NCI-H1694 treated with DMSO at 0.1 percent for 48 hours (cell line): ENCODE measurements at regions not wholly inside any gene's neighbourhood (a gene's known extent, or its start where the extent isn't known, plus 50 kb on each side); places are given as distances from the start of the nearest gene placed in this dataset.

Experiments used
- DNase-seq: peaks from one replicate; lab custom pipeline; 2025; lab: John Stamatoyannopoulos, UW

- DNase-seq: no peak
Measured at GRCh38 chr2:65731476-65731875, 299.1 kb upstream of the SPRED2 start.

GRCh38 chr2:65730186-65730585 is 297.8 kb upstream of the SPRED2 start:
- no peak for DNase-seq

- no peak for DNase-seq
Measured at GRCh38 chr2:65729246-65729645, 296.8 kb upstream of the SPRED2 start.

DNA sequence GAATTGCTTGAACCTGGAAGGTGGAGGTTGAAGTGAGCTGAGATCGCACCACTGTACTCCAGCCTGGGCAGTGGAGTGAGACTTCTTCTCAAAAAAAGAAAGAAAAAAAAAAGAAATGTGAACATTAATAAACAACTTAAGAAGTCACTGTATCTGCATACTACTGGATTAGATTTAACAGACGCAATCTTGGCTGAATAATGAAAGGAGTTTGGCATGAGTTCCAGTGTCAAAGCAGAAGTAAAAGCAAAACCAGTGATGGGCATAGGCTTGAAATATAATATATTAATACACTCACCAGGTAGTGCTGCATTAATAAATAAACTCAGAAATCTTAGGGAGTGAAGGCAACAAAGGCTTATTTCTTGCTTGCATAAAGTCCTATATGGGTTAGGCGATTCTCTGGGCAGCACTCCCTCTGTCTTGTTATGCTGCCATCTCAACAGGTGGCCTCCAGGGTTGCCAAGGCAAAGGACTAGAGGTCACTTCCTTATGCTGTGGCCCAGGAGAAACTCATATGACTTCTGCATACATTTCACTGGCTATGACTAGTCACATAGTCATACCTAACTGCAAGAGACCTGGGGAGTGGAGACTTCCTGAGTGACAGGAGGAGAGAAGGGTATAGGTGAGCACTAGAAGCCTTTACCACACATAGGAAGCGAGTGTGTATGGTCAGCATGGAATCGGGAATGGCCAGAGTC is 296.2 kb upstream of the SPRED2 start:
- no peak for DNase-seq

GRCh38 chr2:65727816-65728215 is 295.4 kb upstream of the SPRED2 start:
- DNase-seq: no peak

DNA sequence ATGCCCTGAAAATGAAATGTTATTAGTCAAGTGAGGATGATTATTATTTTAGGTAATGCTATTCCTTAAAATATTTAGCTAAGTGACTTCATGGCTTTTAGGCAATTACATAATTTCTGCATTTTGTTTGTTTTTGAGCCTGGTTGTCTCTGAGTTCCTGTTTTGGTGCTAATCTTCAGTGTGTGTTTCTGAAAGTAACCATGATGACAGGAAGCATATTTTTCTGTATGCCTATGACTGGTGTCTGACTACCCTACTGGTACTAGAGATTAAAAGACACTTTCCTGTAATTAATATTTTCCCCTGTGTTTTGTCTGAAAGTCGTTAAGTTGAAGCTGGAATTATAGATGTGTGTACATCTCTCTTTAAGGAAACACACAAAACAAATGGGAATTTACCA is 295.0 kb upstream of the SPRED2 start:
- no peak for DNase-seq

DNA sequence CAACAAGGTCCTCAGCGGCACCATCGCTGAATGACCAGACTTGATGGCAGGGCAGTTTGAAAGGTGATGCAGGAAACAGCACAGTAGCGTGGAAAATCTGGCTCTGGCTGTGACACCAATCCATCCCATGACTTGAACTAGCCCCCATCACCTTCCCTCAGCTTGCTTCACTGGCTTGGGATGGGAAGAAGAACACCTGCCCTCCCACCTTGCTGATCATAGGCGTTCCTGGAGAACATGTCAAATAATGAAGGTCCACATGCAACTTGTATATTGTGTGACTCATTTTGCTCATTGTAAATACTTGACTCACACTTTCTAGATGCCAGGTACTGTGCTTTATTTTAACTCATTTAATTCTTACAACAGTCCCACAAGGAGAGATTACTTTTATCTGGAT is 292.4 kb upstream of the SPRED2 start:
- no peak for DNase-seq

DNA sequence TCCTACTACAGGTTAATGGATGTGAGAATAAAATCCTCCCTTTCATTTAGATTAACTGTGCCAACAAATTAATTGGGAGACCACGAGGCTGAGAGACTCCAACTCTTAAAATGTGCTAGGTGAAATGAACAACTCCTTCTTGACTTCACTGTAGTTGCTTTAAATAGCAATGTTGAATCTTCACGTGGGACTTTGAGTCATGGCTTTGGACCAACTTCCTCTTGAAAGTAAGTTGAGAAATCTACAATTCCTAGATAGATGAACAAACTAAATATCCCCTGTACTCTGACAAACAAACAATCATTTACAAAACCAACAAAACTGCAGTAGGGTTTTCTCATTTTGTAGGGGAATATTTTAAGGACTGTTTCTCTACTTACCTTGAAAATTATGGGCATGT is 291.9 kb upstream of the SPRED2 start:
- DNase-seq: no peak

DNA sequence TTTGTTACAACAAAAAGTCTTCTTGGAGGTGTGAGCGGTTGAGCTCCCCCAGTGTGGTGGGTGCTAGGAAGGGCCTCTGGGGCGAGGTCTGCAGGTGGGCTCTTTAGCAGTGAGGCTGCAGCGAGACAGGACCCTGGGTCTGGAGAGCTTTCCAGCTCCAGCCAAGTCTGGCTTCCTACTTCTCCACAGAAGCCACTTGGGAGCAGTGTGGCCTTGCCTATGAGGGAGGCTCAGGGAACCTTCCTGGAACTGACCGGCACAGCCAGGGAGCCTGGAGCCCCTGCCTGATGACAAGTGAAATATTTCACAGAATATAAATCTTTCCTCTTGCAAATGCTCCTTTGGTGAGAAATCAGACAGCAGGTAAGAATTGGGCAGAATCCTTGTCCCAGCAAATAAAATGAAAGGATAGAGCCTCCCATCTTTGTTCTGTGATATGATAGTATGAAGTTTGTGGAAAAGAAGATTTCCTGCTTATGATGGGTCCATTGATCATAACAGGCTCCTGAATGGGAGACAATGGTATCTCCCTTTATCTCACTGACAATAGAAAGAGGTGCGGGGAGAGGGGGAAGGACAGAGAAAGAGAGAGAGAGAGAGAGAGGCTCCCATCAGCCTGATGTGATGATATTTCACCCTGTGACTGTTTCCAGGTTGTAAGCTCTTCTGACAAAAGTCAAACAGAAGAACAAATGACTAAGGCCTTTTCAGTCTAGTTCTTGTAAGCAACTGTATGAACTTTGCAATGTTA is 289.8 kb upstream of the SPRED2 start:
- no peak for DNase-seq

- no peak for DNase-seq
Measured at GRCh38 chr2:65716698-65717097, 284.3 kb upstream of the SPRED2 start.

- no peak for DNase-seq
Measured at GRCh38 chr2:65715323-65715722, 282.9 kb upstream of the SPRED2 start.

GRCh38 chr2:65714866-65715265 is 282.5 kb upstream of the SPRED2 start:
- DNase-seq: no peak

GRCh38 chr2:65711863-65712262 is 279.5 kb upstream of the SPRED2 start:
- no peak for DNase-seq

DNA sequence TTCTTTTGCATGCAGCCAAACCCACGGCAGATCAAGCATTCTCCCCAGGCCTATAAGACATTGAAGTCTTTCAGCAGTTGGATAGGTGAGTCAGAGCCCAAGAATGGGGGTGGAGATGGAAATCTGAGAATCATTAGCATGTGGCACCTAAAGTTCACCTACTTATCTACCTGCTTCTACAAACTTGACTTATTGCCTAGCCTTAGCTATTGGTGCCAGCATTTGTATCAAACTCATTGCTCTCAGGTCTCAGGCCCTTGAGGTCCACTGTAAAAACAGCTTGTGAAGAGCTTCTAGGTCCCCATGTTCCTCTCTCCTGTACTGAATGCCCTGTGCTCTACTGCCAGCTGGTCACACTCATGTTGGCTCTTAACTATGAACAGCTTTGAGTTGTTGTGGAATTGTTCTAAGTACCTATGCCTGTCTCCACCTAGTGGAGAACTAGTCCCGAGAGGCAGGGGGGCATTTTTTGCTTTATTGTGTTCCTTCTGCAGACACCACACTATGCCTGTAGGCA is 278.4 kb upstream of the SPRED2 start:
- peak; percentile 18 for DNase-seq

- DNase-seq: no peak
Measured at GRCh38 chr2:65710356-65710755, 278.0 kb upstream of the SPRED2 start.

- no peak for DNase-seq
Measured at GRCh38 chr2:65708086-65708485, 275.7 kb upstream of the SPRED2 start.

DNA sequence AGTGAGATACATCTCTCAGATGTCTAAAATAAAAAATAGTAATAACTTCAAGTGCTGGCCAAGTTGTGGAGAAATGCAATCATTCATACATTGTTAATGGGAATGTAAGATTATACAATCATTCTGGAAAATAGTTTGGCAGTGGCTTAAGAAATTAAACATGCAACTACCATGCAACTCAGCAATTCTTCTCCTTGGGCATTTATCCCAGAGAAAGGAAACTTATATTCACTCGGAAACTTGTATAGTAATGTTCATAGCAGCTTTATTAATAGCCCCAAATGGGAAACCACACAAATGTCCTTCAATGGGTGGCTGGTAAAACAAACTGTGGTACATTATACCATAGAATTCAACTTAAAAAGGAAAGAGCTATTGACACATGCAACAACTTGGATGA is 274.0 kb upstream of the SPRED2 start:
- no peak for DNase-seq

- DNase-seq: no peak
Measured at GRCh38 chr2:65701191-65701590, 268.8 kb upstream of the SPRED2 start.

DNA sequence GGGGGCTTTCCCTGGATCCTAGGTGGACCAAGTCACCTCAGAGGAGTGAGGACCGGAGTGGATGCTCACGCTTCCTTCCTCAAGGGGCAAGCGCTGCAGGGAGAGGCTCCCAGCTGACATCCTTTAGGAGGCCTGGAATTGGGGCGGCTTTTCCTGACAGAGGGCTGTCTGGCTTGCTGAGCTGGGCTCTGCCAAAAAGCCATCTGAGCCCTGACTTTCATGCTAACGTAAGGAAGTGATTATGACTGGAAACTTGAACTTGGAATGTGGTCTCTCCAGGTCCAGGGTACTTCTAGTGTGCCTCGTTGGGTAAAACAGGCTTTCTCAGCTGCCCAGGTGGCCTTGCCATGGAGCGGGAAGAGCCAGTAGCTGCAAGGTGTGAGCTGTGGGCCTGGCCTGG is 268.3 kb upstream of the SPRED2 start:
- DNase-seq: no peak

GRCh38 chr2:65700004-65700651 is 267.7 kb upstream of the SPRED2 start:
- DNase-seq: no peak

DNA sequence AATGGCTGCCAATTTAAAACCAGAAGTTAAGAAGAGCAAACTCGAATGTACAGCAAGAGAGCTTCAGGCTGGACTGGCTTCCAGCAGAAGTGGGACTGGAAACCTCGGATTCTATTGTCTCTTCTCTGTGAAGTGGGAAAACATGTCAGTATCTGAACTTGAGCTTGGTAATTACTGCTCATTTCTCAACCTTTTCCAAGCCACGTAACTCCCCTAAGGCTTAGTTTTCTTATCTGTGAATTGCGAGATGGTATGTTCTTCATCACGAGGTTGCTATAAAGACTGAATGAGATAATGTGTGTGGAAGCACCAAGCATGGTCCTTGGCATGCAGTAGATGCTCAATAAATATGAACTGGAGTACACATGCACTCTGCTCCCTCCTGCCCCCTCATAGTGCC is 259.4 kb upstream of the SPRED2 start:
- DNase-seq: no peak

DNA sequence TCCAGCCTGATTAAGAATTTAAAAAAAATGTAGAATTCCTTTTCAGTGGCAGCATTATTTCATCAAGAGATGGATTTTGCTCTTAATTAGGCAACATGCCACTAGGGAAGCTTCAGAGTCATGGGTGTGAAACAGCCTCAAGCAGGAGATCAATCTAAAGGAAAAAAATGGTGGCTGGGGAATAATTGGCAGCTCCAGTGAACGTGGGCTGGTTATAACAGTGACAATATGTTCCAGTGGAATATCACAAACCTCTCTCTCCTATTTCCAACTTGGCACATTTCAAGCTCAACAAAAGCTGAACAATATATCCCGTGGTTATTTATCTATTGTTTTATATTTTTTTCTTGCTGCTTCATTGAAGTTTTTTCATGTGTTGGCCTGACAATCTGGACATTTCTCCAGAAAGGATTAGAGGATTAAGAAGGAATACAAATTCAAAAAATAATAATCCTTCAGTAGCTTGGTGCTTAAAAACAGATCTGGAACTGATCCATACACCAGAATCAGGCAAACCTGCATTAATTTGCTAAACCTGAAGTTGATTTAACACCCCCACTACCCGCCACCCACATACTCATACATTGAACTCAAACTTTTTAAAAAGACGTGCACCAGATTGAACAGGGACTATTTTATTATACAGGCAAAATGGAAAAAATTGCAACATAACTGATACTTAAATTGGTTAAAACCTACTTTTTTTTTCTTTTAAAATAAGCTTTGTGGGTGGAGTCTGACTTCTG is 255.9 kb upstream of the SPRED2 start:
- DNase-seq: no peak
